ENCODE measurements at regions not wholly inside any gene's neighbourhood (a gene's known extent, or its start where the extent isn't known, plus 50 kb on each side); places are given as distances from the start of the nearest gene placed in this dataset.

DNA sequence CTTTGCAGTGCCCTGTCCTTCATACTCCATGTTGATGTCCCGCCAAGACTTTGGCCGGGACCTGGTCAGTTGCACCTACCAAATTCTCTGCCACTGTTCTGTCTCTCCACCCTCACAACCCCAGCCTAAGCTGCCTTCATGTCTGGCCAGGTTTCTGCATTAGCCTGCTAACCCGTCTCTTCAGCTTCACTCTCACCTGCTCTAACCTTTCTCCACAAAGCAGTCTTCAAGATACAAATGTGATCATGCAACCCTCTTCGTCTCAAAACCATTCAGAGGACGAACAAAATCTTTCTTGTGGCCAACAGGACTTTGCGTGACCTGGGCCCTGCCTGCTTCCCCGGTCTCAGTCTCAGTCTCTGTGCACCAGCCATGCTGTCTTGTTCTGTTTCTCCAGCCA lies 148.2 kb downstream of the WSCD1 start:
- WGBS, 10 experiments: 24 to 100% (median 81%) methylated on average over 1 to 6 of the region's 7 CpGs; no CpG with 5 or more reads in 1 of the 10 experiments
- no peak overlapping the region for H3K27ac ChIP-seq
- no peak overlapping the region for H3K4me3 ChIP-seq
- H3K4me1 ChIP-seq (replicated peaks in 1 of 2): no peaks in the 10 kb centered on the region
- ATAC-seq (replicated peaks in 6 of 8): no peak
- in situ Hi-C loops (cut with MboI; ENCODE audit: low pct_unique_long_range_greater_than_20kb in 2 of 9, low sequenced_read_pairs in 9 of 9, unreplicated experiment in 9 of 9): no loop called here

DNA sequence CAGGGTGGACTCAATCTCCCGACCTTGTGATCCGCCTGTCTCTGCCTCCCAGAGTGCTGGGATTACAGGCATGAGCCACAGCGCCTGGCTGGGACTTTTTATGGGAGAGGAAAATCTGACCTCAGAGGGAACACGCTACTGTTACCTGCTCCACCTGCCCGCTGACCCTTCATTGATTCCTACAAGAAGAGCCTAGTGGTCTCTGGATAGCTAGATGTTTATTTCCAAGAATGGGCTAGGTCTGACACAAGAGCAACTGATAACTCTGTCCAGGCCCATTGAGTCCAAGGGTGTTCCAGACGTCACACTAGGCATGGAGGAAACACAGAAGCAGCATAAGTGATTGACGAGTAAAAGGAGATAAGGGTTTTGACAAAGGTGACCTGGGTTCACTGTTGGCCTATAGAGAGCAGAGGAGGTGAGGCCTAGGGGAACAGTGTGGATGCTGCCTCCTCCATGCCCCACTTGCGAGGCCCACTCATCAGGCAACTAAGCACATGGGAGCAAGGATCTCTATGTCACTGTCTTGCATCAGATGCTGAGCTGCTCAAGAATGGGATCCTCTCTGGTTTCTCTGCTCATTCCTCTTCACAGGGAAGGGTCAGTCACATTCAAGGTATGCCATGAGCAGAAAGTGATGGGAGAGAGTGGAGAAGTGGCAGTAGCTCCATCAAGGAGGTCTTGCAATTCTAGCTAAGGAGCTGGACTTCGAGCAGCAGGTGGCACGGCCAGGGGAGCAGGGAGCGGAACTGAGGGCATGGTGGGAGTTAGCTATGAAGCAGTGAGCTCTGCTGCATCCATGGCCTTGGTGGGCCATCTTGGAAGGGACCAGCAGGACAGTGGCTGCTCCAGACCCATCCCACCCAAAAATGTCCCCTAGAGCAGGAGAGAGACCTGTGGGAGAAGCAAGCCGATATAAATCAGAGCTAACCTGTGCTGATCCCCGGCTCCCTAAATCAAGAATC lies 145.2 kb downstream of the WSCD1 start:
- H3K27ac ChIP-seq: no peak overlapping the region
- H3K4me1 ChIP-seq (replicated peaks in 1 of 2): no peaks in the 10 kb centered on the region
- ATAC-seq (replicated peaks in 6 of 8): no peak
- in situ Hi-C loops (cut with MboI; ENCODE audit: low pct_unique_long_range_greater_than_20kb in 2 of 9, low sequenced_read_pairs in 9 of 9, unreplicated experiment in 9 of 9): no loop called here
- WGBS, 10 experiments: 29 to 100% (median 80%) methylated on average over 1 to 7 of the region's 13 CpGs; no CpG with 5 or more reads in 1 of the 10 experiments
- H3K4me3 ChIP-seq: no peak overlapping the region

DNA sequence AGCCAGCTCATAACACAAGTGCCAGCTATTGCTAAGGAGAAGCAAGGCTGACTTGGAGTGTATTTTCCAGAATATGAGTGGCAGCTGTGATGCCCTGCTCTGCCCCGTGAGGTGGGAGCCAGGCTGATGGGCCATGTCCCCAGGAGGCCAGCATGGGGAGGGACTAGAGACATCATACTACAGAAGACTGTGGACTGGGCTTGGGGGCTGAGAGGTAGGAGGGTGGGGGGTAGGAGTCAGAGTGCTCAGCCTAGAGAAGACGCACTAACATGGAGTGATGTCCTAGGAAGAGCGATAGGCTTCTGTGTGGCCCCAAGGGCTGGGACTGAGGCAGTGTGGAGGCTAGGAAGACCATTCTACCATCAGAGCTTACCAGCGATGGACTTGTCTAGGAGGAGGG lies 143.7 kb downstream of the WSCD1 start:
- 0 to 93% (median 38%) methylated on average over 1 to 3 of the region's 4 CpGs; no CpG with 5 or more reads in 6 of the 10 experiments for WGBS, 10 experiments
- H3K4me1 ChIP-seq (replicated peaks in 1 of 2): no peaks in the 10 kb centered on the region
- H3K4me3 ChIP-seq: no peak overlapping the region
- no peak overlapping the region for H3K27ac ChIP-seq
- no peak for ATAC-seq (replicated peaks in 6 of 8)
- in situ Hi-C loops (cut with MboI; ENCODE audit: low pct_unique_long_range_greater_than_20kb in 2 of 9, low sequenced_read_pairs in 9 of 9, unreplicated experiment in 9 of 9): no loop called here

DNA sequence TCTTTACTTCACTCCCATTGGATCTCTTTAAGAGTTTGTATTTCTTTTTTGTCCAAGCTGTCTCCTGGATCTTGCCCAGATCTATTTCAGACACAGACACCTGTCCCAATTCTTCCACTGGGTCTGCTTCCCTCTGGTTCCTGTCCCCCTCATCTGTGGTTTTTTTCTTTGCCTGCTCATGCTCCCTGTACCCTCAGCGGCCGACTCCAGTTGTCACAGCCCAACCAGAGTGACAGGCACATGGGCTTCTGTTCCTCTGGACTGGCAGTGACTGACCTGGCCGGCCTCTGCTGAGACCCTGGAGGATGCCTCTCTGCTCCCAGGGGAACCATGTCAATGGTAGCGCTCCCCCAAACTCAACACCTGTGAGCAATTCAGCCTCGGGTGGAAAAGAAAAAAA lies 142.6 kb downstream of the WSCD1 start:
- in situ Hi-C loops (cut with MboI; ENCODE audit: low pct_unique_long_range_greater_than_20kb in 2 of 9, low sequenced_read_pairs in 9 of 9, unreplicated experiment in 9 of 9): no loop called here
- Histone ChIP-seq H3K27ac (no peak overlapping the region), H3K4me1 (replicated peaks in 1 of 2) (no peaks in the 10 kb centered on the region), H3K4me3 (no peak overlapping the region)
- ATAC-seq (replicated peaks in 6 of 8): no peak
- WGBS, 10 experiments: 0 to 92% (median 47%) methylated on average over 1 to 5 of the region's 5 CpGs; no CpG with 5 or more reads in 1 of the 10 experiments

DNA sequence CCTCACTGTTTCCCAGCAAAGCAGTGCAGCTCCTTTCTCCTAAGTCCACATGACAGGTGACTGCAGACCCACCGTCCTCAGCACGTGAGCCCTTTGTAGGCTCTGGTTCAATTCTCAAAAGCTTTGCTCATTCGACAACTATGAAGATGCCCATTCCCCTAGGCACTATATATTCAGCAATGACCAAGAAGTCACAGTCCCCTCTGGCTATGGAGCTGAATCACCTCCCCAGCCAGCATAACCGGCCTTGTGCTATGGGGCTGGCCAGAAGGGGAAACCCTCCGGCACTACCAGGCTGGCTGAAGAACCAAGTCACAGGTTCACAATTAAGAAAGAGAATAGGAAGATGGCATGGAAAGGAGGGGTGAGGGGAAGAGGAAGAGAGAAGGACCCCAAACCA lies 139.7 kb downstream of the WSCD1 start:
- Histone ChIP-seq H3K4me1 (replicated peaks in 1 of 2) (peaks cover 9 to 12% of the 10 kb centered on the region in 2 donors), H3K4me3 (no peak overlapping the region), H3K27ac (no peak overlapping the region)
- WGBS, 10 experiments: 40 to 100% (median 65%) methylated on average over 1 to 2 of the region's 5 CpGs; no CpG with 5 or more reads in 2 of the 10 experiments
- no peak for ATAC-seq (replicated peaks in 6 of 8)
- in situ Hi-C loops (cut with MboI; ENCODE audit: low pct_unique_long_range_greater_than_20kb in 2 of 9, low sequenced_read_pairs in 9 of 9, unreplicated experiment in 9 of 9): no loop called here

DNA sequence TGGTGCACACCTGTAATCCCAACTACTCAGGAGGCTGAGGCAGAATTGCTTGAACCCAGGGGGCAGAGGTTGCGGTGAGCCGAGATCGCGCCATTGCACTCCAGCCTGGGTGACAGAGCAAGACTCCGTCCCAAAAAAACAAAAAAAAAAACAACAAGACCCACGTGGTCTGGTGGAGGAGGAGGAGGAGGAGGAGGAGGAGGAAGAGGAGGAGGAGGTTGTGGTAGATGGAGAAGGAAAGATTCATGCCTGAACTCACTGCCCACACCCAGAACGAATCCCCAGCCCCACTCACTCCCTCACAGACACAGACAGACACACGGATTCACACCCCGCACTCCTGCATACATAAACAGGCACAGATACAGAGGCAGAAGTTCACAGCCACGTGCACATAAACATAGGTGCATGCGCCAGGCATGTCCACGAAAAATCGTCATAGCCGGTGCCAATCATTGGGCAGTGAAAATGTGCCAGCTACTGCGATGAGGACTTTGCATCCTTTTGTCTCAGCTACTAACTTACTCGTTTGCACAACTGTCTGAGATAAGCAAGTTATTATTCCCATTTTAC lies 138.5 kb downstream of the WSCD1 start:
- Histone ChIP-seq H3K27ac (no peak overlapping the region), H3K4me3 (no peak overlapping the region), H3K4me1 (replicated peaks in 1 of 2) (peaks cover 9 to 13% of the 10 kb centered on the region in 2 donors)
- in situ Hi-C loops (cut with MboI; ENCODE audit: low pct_unique_long_range_greater_than_20kb in 2 of 9, low sequenced_read_pairs in 9 of 9, unreplicated experiment in 9 of 9): no loop called here
- WGBS, 10 experiments: 20 to 100% (median 87%) methylated on average over 1 to 6 of the region's 16 CpGs; no CpG with 5 or more reads in 2 of the 10 experiments
- ATAC-seq (replicated peaks in 6 of 8): no peak

DNA sequence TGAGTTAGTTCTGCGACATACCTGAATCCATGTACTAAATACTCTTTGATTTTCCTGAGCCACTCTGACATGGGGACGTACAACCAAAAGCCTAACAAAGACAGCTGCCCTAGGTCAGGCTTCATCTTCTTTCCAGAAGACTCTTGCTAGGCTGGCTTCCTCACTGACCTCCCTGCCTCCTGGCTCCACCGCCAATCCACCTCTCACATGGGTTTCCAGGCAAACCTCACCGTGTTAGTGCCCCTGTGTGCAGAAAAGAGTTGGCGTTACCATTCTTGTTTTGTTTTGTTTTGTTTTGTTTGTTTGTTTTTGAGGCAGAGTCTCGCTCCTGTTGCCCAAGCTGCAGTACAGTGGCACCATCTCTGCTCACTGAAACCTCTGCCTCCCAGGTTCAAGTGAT lies 135.3 kb downstream of the WSCD1 start:
- Histone ChIP-seq H3K27ac (peak overlapping the region in 1 of 2 donors; percentile 52), H3K4me3 (no peak overlapping the region), H3K4me1 (replicated peaks in 1 of 2) (peaks cover 9 to 13% of the 10 kb centered on the region in 2 donors)
- in situ Hi-C loops (cut with MboI; ENCODE audit: low pct_unique_long_range_greater_than_20kb in 2 of 9, low sequenced_read_pairs in 9 of 9, unreplicated experiment in 9 of 9): no loop called here
- no peak for ATAC-seq (replicated peaks in 6 of 8)
- WGBS, 10 experiments: 14 to 95% (median 52%) methylated on average over 1 to 5 of the region's 6 CpGs; no CpG with 5 or more reads in 2 of the 10 experiments

DNA sequence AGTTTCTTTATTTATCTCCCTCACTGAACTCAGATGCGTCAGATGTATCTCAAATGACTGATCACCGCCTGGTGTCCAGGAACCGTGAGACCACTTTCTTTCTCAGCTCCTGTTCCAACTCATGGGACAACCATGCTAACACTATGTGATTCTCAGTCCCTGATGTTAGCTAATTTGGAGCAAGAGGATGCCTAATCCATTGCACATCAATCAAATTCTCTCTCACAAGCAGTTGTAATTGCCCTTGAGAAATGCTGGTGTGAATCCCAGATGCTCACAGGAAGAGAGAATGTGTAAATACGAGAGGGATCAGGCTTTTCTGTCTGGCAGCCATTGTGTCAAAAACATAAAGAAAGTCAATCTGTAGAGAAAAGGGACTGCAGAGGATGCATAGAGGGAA lies 134.9 kb downstream of the WSCD1 start:
- Histone ChIP-seq H3K4me3 (no peak overlapping the region), H3K4me1 (replicated peaks in 1 of 2) (peaks cover 9 to 13% of the 10 kb centered on the region in 2 donors), H3K27ac (no peak overlapping the region)
- WGBS, 10 experiments: 11 to 83% (median 49%) methylated on average over 1 to 4 of the region's 4 CpGs; no CpG with 5 or more reads in 1 of the 10 experiments
- in situ Hi-C loops (cut with MboI; ENCODE audit: low pct_unique_long_range_greater_than_20kb in 2 of 9, low sequenced_read_pairs in 9 of 9, unreplicated experiment in 9 of 9): no loop called here
- peak in 5 of 8 experiments; percentile 15 to 75 (median 44) for ATAC-seq (replicated peaks in 6 of 8)

DNA sequence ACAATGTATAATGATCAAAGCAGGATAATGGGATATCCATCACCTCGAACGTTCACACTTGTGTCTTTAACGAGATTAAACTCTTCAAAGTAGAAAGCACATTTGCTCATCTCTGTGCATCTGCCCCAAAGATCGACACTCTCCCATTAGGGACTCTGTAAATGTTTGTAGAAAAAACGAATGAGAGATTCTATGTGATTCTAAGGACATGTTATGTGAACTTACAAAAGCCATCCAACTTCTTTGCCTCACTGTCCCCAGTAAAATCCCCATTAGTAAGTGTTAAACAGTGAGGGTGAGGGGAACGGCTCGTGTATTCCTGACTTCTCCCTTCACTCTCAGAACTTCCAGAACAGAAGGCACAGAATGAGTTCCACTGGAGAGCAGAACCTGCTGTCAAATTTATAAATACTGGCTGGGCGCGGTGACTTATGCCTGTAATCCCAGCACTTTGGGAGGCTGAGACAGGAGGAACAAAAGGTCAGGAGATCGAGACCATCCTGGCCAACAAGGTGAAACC lies 134.1 kb downstream of the WSCD1 start:
- ATAC-seq (replicated peaks in 6 of 8): no peak
- WGBS, 10 experiments: 5 to 94% (median 77%) methylated on average over 2 to 7 of the region's 10 CpGs; no CpG with 5 or more reads in 1 of the 10 experiments
- in situ Hi-C loops (cut with MboI; ENCODE audit: low pct_unique_long_range_greater_than_20kb in 2 of 9, low sequenced_read_pairs in 9 of 9, unreplicated experiment in 9 of 9): no loop called here

DNA sequence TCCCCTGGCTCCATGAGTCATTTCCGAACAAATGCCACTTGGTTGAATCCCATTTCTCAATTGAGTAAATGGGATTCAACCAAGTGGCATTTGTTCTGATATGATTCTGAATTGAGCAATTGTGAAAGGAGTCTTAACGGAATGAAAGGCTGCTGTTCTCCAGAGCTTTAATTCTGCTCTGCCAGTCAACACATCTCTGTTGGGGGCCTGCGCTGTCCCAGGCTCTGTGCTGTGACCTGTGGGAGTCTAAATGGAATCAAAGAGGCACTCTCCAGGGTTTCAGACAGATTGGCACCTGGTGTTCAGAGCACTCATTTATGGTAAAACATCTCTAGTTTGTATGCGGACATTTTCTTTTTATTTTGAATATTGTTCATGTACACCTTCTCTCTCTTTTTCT lies 126.2 kb downstream of the WSCD1 start:
- no peak overlapping the region for H3K4me3 ChIP-seq
- WGBS, 10 experiments: 53 to 100% (median 82%) methylated on average over 1 to 4 of the region's 4 CpGs
- no peak overlapping the region for H3K27ac ChIP-seq
- peaks cover 8 to 12% of the 10 kb centered on the region in 2 donors for H3K4me1 ChIP-seq (replicated peaks in 1 of 2)
- no peak for ATAC-seq (replicated peaks in 6 of 8)
- in situ Hi-C loops (cut with MboI; ENCODE audit: low pct_unique_long_range_greater_than_20kb in 2 of 9, low sequenced_read_pairs in 9 of 9, unreplicated experiment in 9 of 9): no loop called here

More for the DNA sequence above, 134.1 kb downstream of the WSCD1 start:
- no peak overlapping the region for H3K27ac ChIP-seq
- H3K4me1 ChIP-seq (replicated peaks in 1 of 2): peaks cover 9 to 13% of the 10 kb centered on the region in 2 donors
- no peak overlapping the region for H3K4me3 ChIP-seq

DNA sequence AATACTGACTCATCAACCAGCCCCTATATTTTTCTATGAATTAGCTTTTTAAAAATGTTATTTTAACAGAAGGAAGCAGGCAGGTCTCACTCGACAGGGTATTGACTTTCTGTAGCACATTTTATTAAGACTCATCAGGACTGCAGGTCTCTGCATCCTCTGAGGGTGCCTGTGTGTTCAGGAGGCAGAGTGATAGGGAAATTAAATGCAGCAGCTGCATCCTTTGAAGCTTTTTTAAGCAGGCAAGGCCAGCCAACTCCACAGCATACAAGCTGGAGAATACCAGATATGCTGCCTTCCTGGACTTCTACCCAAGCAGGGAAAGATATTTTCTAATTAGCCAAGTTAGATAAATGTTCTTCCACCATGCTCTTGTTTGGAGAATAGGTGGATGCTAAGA lies 124.9 kb downstream of the WSCD1 start:
- peak in 5 of 8 experiments; percentile 37 to 83 (median 70) for ATAC-seq (replicated peaks in 6 of 8)
- H3K4me1 ChIP-seq (replicated peaks in 1 of 2): peaks cover 8 to 12% of the 10 kb centered on the region in 2 donors
- 0 to 44% (median 13%) methylated on average over 1 of the region's 1 CpG; no CpG with 5 or more reads in 6 of the 10 experiments for WGBS, 10 experiments
- in situ Hi-C loops (cut with MboI; ENCODE audit: low pct_unique_long_range_greater_than_20kb in 2 of 9, low sequenced_read_pairs in 9 of 9, unreplicated experiment in 9 of 9): no loop called here
- H3K27ac ChIP-seq: peak overlapping the region in 1 of 2 donors; percentile 44
- H3K4me3 ChIP-seq: no peak overlapping the region

DNA sequence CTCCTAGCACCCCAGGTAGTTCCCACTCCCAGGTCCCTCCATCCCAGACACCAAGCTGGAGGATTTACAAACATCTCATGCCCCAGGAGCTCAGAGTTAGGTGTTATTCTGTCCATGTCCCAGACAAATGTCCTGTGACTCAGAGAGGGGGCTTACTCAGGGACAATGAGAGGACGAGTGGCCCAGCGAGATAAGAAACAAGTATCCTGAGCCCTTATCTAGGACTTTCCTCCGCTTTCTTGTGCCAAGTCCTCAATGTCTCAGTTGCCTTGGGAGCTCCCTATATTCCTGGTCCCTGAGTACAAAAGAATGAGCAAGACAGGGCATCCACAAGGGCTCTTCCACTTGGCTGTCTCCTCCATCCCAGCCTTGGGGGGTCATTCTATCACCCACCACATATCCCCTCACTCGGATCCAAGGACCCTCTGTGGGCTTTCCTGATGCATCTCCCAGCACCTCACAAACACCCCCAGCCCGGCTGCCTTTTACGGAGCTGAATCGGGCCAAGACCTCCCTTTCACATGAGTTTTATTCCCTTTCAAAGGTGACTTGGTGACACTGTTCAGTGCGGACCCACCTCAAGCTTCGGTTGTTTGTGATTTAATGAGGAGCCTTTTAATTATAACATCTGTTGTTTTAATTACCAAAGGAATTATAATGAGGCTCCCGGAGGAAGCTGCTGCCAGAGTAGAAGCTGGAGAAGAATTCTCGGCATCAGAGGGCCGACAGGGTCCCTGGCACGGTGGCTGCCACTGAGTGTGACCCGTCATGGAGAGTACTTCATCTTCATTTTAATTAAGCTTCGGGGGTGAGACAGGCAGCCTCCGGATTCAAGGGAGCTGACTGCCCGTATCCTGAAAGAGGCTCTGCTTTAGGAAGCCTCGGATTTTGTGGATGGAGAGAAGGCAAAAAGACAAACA lies 121.5 kb downstream of the WSCD1 start:
- Histone ChIP-seq H3K4me3 (no peak overlapping the region), H3K27ac (no peak overlapping the region), H3K4me1 (replicated peaks in 1 of 2) (peaks cover 20 to 23% of the 10 kb centered on the region in 2 donors)
- 9 to 87% (median 70%) methylated on average over 1 to 17 of the region's 18 CpGs; no CpG with 5 or more reads in 1 of the 10 experiments for WGBS, 10 experiments
- no peak for ATAC-seq (replicated peaks in 6 of 8)
- in situ Hi-C loops (cut with MboI; ENCODE audit: low pct_unique_long_range_greater_than_20kb in 2 of 9, low sequenced_read_pairs in 9 of 9, unreplicated experiment in 9 of 9): no loop called here

Measured in motor neuron (in vitro differentiated cells).